ENCODE measurements at regions not wholly inside any gene's neighbourhood (a gene's known extent, or its start where the extent isn't known, plus 50 kb on each side); places are given as distances from the start of the nearest gene placed in this dataset.
"Not testable (repeated sequence)": the region's sequence is repeated elsewhere in the genome, so short reads cannot be mapped to it uniquely, and the experiment has no call there.

GRCh38 chr2:163983911-163984310, 248.1 kb upstream of the FIGN start:
- no peak overlapping the region for H3K4me3 ChIP-seq (ENCODE audit: low read depth, low read length)
- TF ChIP-seq CTCF (conservative IDR thresholded peaks at IDR 0.05; ENCODE audit: low read depth, low read length): no peak
- no peak for DNase-seq (ENCODE audit: low read depth)

DNA sequence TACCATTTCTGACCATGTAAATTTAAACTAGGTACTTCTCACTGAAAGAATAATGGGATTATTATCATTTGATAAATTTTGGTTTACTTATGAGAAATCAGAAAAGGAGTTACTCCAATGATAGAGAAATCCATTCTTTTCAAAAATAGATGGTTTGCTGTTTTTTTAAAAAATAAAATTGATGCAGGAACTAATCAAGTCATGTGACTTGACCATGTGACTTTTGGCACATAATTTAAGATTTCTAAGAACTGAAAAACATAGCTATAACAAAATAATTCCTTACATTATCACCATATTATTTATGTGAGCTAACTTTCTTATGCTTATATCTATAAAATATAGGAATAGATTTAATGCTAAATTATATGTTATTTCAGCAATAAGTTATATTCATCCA, 247.1 kb upstream of the FIGN start:
- TF ChIP-seq CTCF (conservative IDR thresholded peaks at IDR 0.05; ENCODE audit: low read depth, low read length): no peak
- DNase-seq (ENCODE audit: low read depth): no peak
- no peak overlapping the region for H3K4me3 ChIP-seq (ENCODE audit: low read depth, low read length)

DNA sequence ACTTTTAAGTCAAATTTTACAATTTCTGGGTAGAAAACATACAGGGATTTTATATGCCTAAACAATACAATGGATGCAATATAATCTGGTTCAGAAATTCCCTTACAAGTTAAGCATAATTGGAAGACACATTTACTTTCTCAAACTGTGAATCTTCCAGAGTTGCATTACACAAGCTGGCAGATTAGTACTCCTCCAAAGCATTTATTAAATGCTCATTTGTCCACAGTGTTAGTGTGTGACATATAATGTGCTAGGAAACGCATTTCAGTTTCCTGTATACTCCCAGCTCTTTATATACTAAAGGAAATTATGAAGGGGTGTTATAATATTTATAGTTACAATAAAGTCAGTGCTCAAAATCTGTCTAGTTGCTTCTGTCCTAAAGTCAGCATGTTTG, 239.0 kb upstream of the FIGN start:
- no peak overlapping the region for H3K4me3 ChIP-seq (ENCODE audit: low read depth, low read length)
- TF ChIP-seq CTCF (conservative IDR thresholded peaks at IDR 0.05; ENCODE audit: low read depth, low read length): no peak
- DNase-seq (ENCODE audit: low read depth): no peak

- DNase-seq (ENCODE audit: low read depth): no peak
- no peak overlapping the region for H3K4me3 ChIP-seq (ENCODE audit: low read depth, low read length)
- TF ChIP-seq CTCF (conservative IDR thresholded peaks at IDR 0.05; ENCODE audit: low read depth, low read length): no peak
Observed at GRCh38 chr2:163970058-163970813, 234.4 kb upstream of the FIGN start.

GRCh38 chr2:163964278-163964677, 228.5 kb upstream of the FIGN start:
- H3K4me3 ChIP-seq (ENCODE audit: low read depth, low read length); DNase-seq (ENCODE audit: low read depth): not testable (repeated sequence)

GRCh38 chr2:163953390-163953907, 217.6 kb upstream of the FIGN start:
- no peak overlapping the region for H3K4me3 ChIP-seq (ENCODE audit: low read depth, low read length)
- TF ChIP-seq CTCF (conservative IDR thresholded peaks at IDR 0.05; ENCODE audit: low read depth, low read length): no peak
- no peak for DNase-seq (ENCODE audit: low read depth)

GRCh38 chr2:163951312-163951711, 215.5 kb upstream of the FIGN start:
- no peak for TF ChIP-seq CTCF (conservative IDR thresholded peaks at IDR 0.05; ENCODE audit: low read depth, low read length)
- DNase-seq (ENCODE audit: low read depth): no peak
- H3K4me3 ChIP-seq (ENCODE audit: low read depth, low read length): no peak overlapping the region

Data from epithelial cell of proximal tubule (primary cell).